ENCODE measurements at regions not wholly inside any gene's neighbourhood (a gene's known extent, or its start where the extent isn't known, plus 50 kb on each side); places are given as distances from the start of the nearest gene placed in this dataset.

DNA sequence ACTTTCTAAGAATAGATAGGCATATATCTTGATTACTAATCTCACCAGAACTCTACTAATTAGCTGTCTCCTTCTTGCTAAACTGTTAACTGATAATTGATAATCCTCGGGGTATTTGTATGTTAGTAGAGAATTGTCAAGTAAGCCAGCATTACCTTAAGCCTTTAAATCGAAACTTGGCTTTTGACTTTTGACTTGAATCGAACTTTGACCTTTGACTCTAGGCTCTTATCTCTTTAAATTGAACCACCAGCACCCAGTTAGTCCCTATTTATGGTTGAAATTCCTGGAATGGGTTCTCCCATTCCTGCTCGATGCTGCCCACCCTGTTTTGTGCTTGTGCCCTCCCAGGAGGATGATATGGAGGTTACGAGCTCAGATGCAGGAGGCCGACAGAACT, 244.4 kb downstream of the TGFB2 start:
- Histone ChIP-seq H3K4me3 (no peak overlapping the region), H3K36me3 (no peaks in the 10 kb centered on the region), H3K27me3 (no peaks in the 10 kb centered on the region), H3K4me1 (peaks cover 5 to 12% (median 9%) of the 10 kb centered on the region in 4 donors), H3K9me3 (no peaks in the 10 kb centered on the region), H3K27ac (no peak overlapping the region)
- TF ChIP-seq CTCF (IDR thresholded peaks at IDR 0.05) (no peak), POLR2A (IDR thresholded peaks at IDR 0.05) (no peak), EP300 (IDR thresholded peaks at IDR 0.05) (no peak), POLR2AphosphoS5 (IDR thresholded peaks at IDR 0.05) (no peak)
- 89 to 91% methylated on average over 6 of the region's 6 CpGs for WGBS, 2 donors
- no peak for ATAC-seq (ENCODE audit: low FRiP score in 2 of 2)
- DNase-seq: no peak

GRCh38 chr1:218591966-218592365, 246.8 kb downstream of the TGFB2 start:
- H3K36me3 ChIP-seq: no peaks in the 10 kb centered on the region
- H3K4me3 ChIP-seq: no peak overlapping the region
- DNase-seq (no peak), ATAC-seq (ENCODE audit: low FRiP score in 2 of 2) (no peak)
- H3K27me3 ChIP-seq: no peaks in the 10 kb centered on the region
- no peaks in the 10 kb centered on the region for H3K9me3 ChIP-seq
- no peak overlapping the region for H3K27ac ChIP-seq
- TF ChIP-seq CTCF (IDR thresholded peaks at IDR 0.05) (no peak), EP300 (IDR thresholded peaks at IDR 0.05) (no peak)
- peaks cover 0 to 7% (median 4%) of the 10 kb centered on the region in 4 donors for H3K4me1 ChIP-seq

DNA sequence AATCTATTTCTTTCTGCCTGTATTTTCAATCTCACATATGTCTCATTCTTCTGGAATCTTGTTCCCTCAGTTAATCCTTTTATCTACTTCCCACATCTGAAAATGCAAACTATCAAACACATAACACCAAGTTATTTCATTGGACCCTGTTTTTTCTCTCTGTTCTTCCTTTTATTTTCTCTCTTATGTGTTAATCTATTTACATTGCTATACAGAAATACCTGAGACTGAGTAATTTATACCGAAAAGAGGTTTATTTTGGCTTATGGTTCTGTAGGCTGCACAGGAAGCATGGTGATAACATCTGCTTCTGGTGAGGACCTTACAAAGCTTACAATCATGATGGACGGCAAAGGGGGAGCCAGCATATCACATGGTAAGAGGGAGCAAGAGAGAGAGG, 247.6 kb downstream of the TGFB2 start:
- Histone ChIP-seq H3K9me3 (no peaks in the 10 kb centered on the region), H3K4me3 (no peak overlapping the region), H3K4me1 (peaks cover 0 to 7% (median 4%) of the 10 kb centered on the region in 4 donors), H3K27ac (no peak overlapping the region), H3K36me3 (no peaks in the 10 kb centered on the region), H3K27me3 (no peaks in the 10 kb centered on the region)
- DNase-seq (no peak), ATAC-seq (ENCODE audit: low FRiP score in 2 of 2) (no peak)
- TF ChIP-seq POLR2A (IDR thresholded peaks at IDR 0.05) (no peak), POLR2AphosphoS5 (IDR thresholded peaks at IDR 0.05) (no peak), EP300 (IDR thresholded peaks at IDR 0.05) (no peak), CTCF (IDR thresholded peaks at IDR 0.05) (no peak)
- WGBS, 2 donors: 33 to 39% methylated on average over 2 of the region's 2 CpGs

DNA sequence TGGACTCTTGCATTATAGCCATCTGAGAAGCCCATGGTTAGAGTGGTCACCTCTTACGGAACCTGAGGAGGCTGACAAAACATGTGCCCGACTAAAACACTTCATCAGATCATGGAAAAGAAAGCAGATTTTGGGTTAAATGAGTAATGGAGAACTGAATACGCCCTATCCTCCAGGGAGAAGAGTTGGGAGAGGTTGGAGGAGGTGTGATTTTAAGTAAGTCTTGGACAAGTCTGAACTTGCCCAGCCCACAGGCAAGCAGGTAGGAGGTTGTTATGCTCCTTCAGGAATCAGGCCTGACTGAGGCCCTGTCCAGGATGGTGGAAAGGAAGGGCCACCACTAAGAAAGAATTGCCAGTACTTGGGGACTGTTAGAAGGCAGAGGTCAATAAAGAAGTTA, 255.8 kb downstream of the TGFB2 start:
- ATAC-seq (ENCODE audit: low FRiP score in 2 of 2) (no peak), DNase-seq (no peak)
- no peak for TF ChIP-seq POLR2AphosphoS5 (IDR thresholded peaks at IDR 0.05)
- TF ChIP-seq CTCF (IDR thresholded peaks at IDR 0.05): no peak
- TF ChIP-seq EP300 (IDR thresholded peaks at IDR 0.05): no peak
- TF ChIP-seq POLR2A (IDR thresholded peaks at IDR 0.05): no peak
- no peaks in the 10 kb centered on the region for H3K27me3 ChIP-seq
- H3K27ac ChIP-seq: no peak overlapping the region
- H3K9me3 ChIP-seq: no peaks in the 10 kb centered on the region
- H3K36me3 ChIP-seq: no peaks in the 10 kb centered on the region
- H3K4me1 ChIP-seq: no peaks in the 10 kb centered on the region
- WGBS, 2 donors: 91 to 95% methylated on average over 3 of the region's 3 CpGs
- no peak overlapping the region for H3K4me3 ChIP-seq

GRCh38 chr1:218604217-218604616, 259.1 kb downstream of the TGFB2 start:
- Histone ChIP-seq H3K27ac (no peak overlapping the region), H3K27me3 (no peaks in the 10 kb centered on the region), H3K4me3 (no peak overlapping the region), H3K9me3 (peaks cover 0 to 8% (median 0%) of the 10 kb centered on the region in 4 donors), H3K4me1 (no peaks in the 10 kb centered on the region), H3K36me3 (no peaks in the 10 kb centered on the region)
- DNase-seq: no peak
- WGBS, 2 donors: 86 to 100% methylated on average over 1 of the region's 1 CpG
- TF ChIP-seq CTCF (IDR thresholded peaks at IDR 0.05): no peak
- no peak for TF ChIP-seq POLR2A (IDR thresholded peaks at IDR 0.05)
- no peak for TF ChIP-seq EP300 (IDR thresholded peaks at IDR 0.05)
- no peak for ATAC-seq (ENCODE audit: low FRiP score in 2 of 2)

Data from upper lobe of left lung (tissue), 6 donors.